Myocyte (in vitro differentiated cells): ENCODE measurements at regions not wholly inside any gene's neighbourhood (a gene's known extent, or its start where the extent isn't known, plus 50 kb on each side); places are given as distances from the start of the nearest gene placed in this dataset.
"Not testable (repeated sequence)": the region's sequence is repeated elsewhere in the genome, so short reads cannot be mapped to it uniquely, and the experiment has no call there.

ENCODE experiments used
- DNase-seq: peaks from one replicate; pipeline ENCODE4 v3.0.0-alpha.2; 2012; ENCODE audit warnings: low read depth

- DNase-seq: no peak
Measured at GRCh38 chr1:78715181-78715661, 65.6 kb downstream of the IFI44 start.

GRCh38 chr1:78716186-78716585, 66.6 kb downstream of the IFI44 start:
- peak; percentile 39 for DNase-seq

- DNase-seq: no peak
Measured at GRCh38 chr1:78718566-78718965, 68.9 kb downstream of the IFI44 start.

- DNase-seq: no peak
Measured at GRCh38 chr1:78721136-78721535, 71.5 kb downstream of the IFI44 start.

GRCh38 chr1:78722105-78722504, 72.5 kb downstream of the IFI44 start:
- DNase-seq: no peak

GRCh38 chr1:78722521-78722920, 72.9 kb downstream of the IFI44 start:
- no peak for DNase-seq

GRCh38 chr1:78722947-78723346, 73.3 kb downstream of the IFI44 start:
- DNase-seq: no peak

GRCh38 chr1:78726686-78727085, 77.1 kb downstream of the IFI44 start:
- DNase-seq: no peak

- no peak for DNase-seq
Measured at GRCh38 chr1:78728359-78728758, 78.7 kb downstream of the IFI44 start.

GRCh38 chr1:78730054-78730453, 80.4 kb downstream of the IFI44 start:
- no peak for DNase-seq

GRCh38 chr1:78731674-78732073, 82.0 kb downstream of the IFI44 start:
- no peak for DNase-seq

GRCh38 chr1:78737241-78737640, 87.6 kb downstream of the IFI44 start:
- DNase-seq: no peak

GRCh38 chr1:78743626-78744025, 94.0 kb downstream of the IFI44 start:
- DNase-seq: peak; percentile 30

- DNase-seq: no peak
Measured at GRCh38 chr1:78745111-78745510, 95.5 kb downstream of the IFI44 start.

GRCh38 chr1:78753679-78754078, 104.0 kb downstream of the IFI44 start:
- not testable (repeated sequence) for DNase-seq

GRCh38 chr1:78755986-78756385, 106.4 kb downstream of the IFI44 start:
- DNase-seq: no peak

GRCh38 chr1:78758506-78758905, 108.9 kb downstream of the IFI44 start:
- no peak for DNase-seq

- no peak for DNase-seq
Measured at GRCh38 chr1:78759881-78760280, 110.2 kb downstream of the IFI44 start.

- DNase-seq: no peak
Measured at GRCh38 chr1:78760858-78761257, 111.2 kb downstream of the IFI44 start.

- no peak for DNase-seq
Measured at GRCh38 chr1:78762113-78762512, 112.5 kb downstream of the IFI44 start.

- DNase-seq: no peak
Measured at GRCh38 chr1:78765489-78765888, 115.9 kb downstream of the IFI44 start.

- DNase-seq: peak; percentile 36
Measured at GRCh38 chr1:78779831-78780230, 130.2 kb downstream of the IFI44 start.

GRCh38 chr1:78787544-78787943, 137.9 kb downstream of the IFI44 start:
- no peak for DNase-seq

- DNase-seq: no peak
Measured at GRCh38 chr1:78790174-78790573, 140.5 kb downstream of the IFI44 start.
